ENCODE measurements at regions not wholly inside any gene's neighbourhood (a gene's known extent, or its start where the extent isn't known, plus 50 kb on each side); places are given as distances from the start of the nearest gene placed in this dataset.

DNA sequence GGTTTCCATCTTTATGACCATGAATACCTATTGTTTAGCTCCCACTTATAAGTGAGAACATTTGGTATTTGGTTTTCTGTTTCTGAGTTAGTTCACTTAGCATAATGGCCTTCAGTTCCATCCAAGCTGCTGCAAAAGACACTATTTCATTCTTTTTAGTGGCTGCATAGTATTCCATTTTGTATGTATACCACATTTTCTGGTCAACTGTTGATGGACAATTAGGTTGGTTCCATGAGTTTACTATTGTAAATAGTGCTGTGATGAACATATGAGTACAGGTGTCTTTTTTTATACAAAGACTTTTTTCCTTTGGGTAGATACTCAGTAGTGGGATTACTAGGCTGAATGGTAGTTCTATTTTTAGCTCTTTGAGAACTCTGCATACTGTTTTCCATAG lies 87.8 kb upstream of the GOT2 start:
- no peak overlapping the region for H3K4me3 ChIP-seq (ENCODE audit: low read depth, low read length)
- TF ChIP-seq, protein P1, sequence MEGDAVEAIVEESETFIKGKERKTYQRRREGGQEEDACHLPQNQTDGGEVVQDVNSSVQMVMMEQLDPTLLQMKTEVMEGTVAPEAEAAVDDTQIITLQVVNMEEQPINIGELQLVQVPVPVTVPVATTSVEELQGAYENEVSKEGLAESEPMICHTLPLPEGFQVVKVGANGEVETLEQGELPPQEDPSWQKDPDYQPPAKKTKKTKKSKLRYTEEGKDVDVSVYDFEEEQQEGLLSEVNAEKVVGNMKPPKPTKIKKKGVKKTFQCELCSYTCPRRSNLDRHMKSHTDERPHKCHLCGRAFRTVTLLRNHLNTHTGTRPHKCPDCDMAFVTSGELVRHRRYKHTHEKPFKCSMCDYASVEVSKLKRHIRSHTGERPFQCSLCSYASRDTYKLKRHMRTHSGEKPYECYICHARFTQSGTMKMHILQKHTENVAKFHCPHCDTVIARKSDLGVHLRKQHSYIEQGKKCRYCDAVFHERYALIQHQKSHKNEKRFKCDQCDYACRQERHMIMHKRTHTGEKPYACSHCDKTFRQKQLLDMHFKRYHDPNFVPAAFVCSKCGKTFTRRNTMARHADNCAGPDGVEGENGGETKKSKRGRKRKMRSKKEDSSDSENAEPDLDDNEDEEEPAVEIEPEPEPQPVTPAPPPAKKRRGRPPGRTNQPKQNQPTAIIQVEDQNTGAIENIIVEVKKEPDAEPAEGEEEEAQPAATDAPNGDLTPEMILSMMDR (IDR thresholded peaks at IDR 0.05; ENCODE audit: insufficient read depth, low read length): no peak
- no peak for DNase-seq (ENCODE audit: low read depth)

GRCh38 chr16:58820411-58820810 lies 86.3 kb upstream of the GOT2 start:
- DNase-seq (ENCODE audit: low read depth): no peak
- H3K4me3 ChIP-seq (ENCODE audit: low read depth, low read length): no peak overlapping the region
- TF ChIP-seq, protein P1 (IDR thresholded peaks at IDR 0.05; ENCODE audit: insufficient read depth, low read length): no peak

GRCh38 chr16:58815181-58815888 lies 81.2 kb upstream of the GOT2 start:
- H3K4me3 ChIP-seq (ENCODE audit: low read depth, low read length): no peak overlapping the region
- no peak for DNase-seq (ENCODE audit: low read depth)
- TF ChIP-seq, protein P1 (IDR thresholded peaks at IDR 0.05; ENCODE audit: insufficient read depth, low read length): no peak

DNA sequence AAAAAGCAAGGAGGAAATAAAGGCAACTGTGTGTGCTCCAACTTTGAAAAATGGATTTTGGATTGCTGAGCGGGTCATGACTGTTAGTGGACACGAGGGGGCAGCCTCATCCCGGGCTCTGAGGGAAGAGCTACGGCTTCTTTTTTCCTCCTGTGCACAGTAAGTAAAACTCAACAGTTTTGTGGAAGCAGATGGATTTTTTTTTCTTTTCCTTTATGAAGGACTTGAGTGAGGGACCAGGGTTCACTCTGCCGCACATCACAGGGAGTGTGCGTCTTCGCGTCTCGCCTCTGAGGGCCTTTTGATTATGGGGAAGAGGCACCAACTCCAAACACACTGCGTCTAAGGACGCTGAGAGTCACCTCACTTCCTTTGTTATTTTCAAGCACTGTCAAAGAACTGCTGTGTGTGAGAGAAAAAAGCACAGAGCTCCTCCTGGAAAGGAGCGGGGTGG lies 80.3 kb upstream of the GOT2 start:
- TF ChIP-seq, protein P1 (IDR thresholded peaks at IDR 0.05; ENCODE audit: insufficient read depth, low read length): peak; percentile 95
- peak overlapping the region; percentile 46 for H3K4me3 ChIP-seq (ENCODE audit: low read depth, low read length)
- DNase-seq (ENCODE audit: low read depth): peak; percentile 54

GRCh38 chr16:58809213-58809612 lies 75.1 kb upstream of the GOT2 start:
- TF ChIP-seq, protein P1 (IDR thresholded peaks at IDR 0.05; ENCODE audit: insufficient read depth, low read length): no peak
- H3K4me3 ChIP-seq (ENCODE audit: low read depth, low read length): no peak overlapping the region
- no peak for DNase-seq (ENCODE audit: low read depth)

GRCh38 chr16:58807276-58807675 lies 73.2 kb upstream of the GOT2 start:
- no peak for DNase-seq (ENCODE audit: low read depth)
- H3K4me3 ChIP-seq (ENCODE audit: low read depth, low read length): no peak overlapping the region
- TF ChIP-seq, protein P1 (IDR thresholded peaks at IDR 0.05; ENCODE audit: insufficient read depth, low read length): no peak

GRCh38 chr16:58801838-58802237 lies 67.7 kb upstream of the GOT2 start:
- TF ChIP-seq, protein P1 (IDR thresholded peaks at IDR 0.05; ENCODE audit: insufficient read depth, low read length): no peak
- DNase-seq (ENCODE audit: low read depth): no peak
- no peak overlapping the region for H3K4me3 ChIP-seq (ENCODE audit: low read depth, low read length)
